ENCODE measurements at regions not wholly inside any gene's neighbourhood (a gene's known extent, or its start where the extent isn't known, plus 50 kb on each side); places are given as distances from the start of the nearest gene placed in this dataset.

DNA sequence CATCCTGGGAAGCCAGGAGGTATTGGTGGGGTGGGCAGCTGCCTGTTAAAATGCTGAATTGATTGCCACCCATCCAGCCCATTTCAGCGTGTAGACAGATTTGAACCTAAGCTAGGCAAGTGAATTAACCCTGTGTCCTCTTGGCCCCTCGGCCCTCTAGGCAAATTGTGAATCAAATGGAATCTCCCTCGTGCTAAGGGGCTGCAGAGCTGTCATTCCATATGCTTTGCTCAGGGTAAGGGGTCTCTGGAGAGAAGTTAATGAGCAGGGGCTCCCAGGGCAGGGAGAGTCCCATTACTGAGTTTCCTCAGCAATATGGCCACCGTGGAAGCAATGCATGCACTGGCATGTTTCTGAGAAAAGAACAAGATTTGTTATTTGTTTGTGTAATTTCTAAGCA is 117.7 kb upstream of the RCN1 start:
- no peaks in the 10 kb centered on the region for H3K36me3 Mint-ChIP-seq
- DNase-seq (ENCODE audit: extremely low spot score, unreplicated experiment) = no peak
- H3K4me3 Mint-ChIP-seq = no peak overlapping the region
- TF ChIP-seq, protein P1, sequence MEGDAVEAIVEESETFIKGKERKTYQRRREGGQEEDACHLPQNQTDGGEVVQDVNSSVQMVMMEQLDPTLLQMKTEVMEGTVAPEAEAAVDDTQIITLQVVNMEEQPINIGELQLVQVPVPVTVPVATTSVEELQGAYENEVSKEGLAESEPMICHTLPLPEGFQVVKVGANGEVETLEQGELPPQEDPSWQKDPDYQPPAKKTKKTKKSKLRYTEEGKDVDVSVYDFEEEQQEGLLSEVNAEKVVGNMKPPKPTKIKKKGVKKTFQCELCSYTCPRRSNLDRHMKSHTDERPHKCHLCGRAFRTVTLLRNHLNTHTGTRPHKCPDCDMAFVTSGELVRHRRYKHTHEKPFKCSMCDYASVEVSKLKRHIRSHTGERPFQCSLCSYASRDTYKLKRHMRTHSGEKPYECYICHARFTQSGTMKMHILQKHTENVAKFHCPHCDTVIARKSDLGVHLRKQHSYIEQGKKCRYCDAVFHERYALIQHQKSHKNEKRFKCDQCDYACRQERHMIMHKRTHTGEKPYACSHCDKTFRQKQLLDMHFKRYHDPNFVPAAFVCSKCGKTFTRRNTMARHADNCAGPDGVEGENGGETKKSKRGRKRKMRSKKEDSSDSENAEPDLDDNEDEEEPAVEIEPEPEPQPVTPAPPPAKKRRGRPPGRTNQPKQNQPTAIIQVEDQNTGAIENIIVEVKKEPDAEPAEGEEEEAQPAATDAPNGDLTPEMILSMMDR (conservative IDR thresholded peaks at IDR 0.05) = no peak
- H3K27ac Mint-ChIP-seq = no peak overlapping the region
- H3K4me1 Mint-ChIP-seq (ENCODE audit: unreplicated experiment) = peaks cover 5% of the 10 kb centered on the region
- H3K9me3 Mint-ChIP-seq = no peaks in the 10 kb centered on the region
- peaks cover 15% of the 10 kb centered on the region for H3K27me3 Mint-ChIP-seq

DNA sequence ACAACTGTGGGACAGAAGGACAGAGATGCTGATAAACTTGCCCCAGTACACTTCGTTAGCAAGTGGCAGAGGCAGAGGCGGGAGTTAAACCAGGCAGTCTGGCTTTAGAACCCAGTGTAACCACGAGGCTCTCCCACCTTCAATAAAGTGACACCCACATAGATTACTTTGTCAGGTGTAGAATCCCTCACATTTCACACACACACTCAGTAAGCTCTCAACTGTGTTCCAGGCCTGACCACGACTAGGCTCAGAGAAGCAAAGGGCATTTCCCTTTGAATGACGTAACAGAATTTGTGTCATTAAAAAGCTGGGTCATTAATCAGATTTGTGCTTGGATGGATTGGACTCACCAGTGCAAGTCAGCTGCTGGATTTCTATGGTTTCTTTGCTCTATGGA is 118.3 kb upstream of the RCN1 start:
- Mint-ChIP-seq H3K9me3 (no peaks in the 10 kb centered on the region), H3K4me3 (no peak overlapping the region), H3K27ac (no peak overlapping the region), H3K36me3 (no peaks in the 10 kb centered on the region), H3K27me3 (peaks cover 11% of the 10 kb centered on the region), H3K4me1 (ENCODE audit: unreplicated experiment) (peaks cover 5% of the 10 kb centered on the region)
- TF ChIP-seq, protein P1 (conservative IDR thresholded peaks at IDR 0.05) = no peak
- no peak for DNase-seq (ENCODE audit: extremely low spot score, unreplicated experiment)

DNA sequence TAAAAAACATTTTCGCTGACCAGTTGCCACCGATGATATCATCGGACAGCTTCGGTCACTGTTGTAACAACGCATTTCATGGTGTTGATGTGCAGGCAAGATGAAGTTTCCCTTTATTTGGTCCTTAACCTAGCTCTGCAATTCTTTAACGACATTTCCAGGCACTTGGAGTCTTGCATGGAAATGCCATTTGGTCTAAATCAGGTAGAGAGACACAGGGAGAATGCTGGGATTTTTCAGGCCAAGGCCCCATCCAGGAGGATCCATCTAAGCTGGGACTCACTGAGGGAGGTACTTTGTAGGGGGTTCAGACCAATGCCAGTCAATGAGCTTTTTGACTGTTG is 121.5 kb upstream of the RCN1 start:
- Mint-ChIP-seq H3K27ac (no peak overlapping the region), H3K4me3 (no peak overlapping the region), H3K36me3 (no peaks in the 10 kb centered on the region), H3K27me3 (no peaks in the 10 kb centered on the region), H3K9me3 (no peaks in the 10 kb centered on the region), H3K4me1 (ENCODE audit: unreplicated experiment) (no peaks in the 10 kb centered on the region)
- TF ChIP-seq, protein P1 (conservative IDR thresholded peaks at IDR 0.05) = no peak
- no peak for DNase-seq (ENCODE audit: extremely low spot score, unreplicated experiment)

DNA sequence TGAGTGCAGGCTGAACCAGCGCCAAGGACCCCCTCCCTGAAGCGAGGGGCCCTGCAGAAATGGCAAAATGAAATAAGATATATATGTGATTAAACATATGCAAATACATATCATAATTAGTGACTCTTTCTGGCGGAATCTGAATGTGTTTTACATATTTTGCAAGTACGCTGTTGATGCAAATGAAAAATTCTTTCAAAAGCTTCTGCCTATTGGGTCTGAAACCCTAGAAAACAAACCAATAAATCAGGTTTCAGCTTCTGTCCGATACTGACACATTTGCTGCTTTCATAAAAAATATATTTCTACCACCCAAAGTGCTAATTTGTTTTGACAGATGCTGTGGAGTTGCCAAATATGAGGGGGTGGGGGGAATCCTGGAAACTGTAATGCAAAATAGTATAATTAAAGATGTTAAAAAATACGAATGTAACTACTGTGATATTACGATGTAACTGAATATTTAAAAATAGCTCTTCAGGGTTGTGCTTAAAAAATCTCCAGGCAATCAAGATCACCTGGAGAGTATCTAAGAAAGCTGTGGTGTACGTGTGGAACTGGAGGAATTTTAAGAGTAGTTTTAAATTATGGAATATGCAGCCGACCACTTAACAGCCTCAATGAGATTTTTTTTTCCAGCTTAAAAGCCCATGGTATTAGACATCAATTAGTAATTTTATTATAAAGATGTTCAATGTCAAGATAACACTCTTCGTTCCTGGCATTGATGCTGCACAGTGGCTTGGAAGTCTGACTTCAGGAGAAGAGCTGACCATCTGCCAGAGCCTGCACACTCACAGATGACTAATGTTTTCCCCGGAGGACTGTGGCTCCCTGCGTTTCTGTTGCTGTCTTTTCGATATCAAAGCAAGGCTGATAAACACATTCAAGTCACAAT is 122.2 kb upstream of the RCN1 start:
- H3K4me3 Mint-ChIP-seq = no peak overlapping the region
- H3K4me1 Mint-ChIP-seq (ENCODE audit: unreplicated experiment) = no peaks in the 10 kb centered on the region
- H3K27ac Mint-ChIP-seq = no peak overlapping the region
- TF ChIP-seq, protein P1 (conservative IDR thresholded peaks at IDR 0.05) = no peak
- DNase-seq (ENCODE audit: extremely low spot score, unreplicated experiment) = no peak
- no peaks in the 10 kb centered on the region for H3K27me3 Mint-ChIP-seq
- H3K9me3 Mint-ChIP-seq = no peaks in the 10 kb centered on the region
- no peaks in the 10 kb centered on the region for H3K36me3 Mint-ChIP-seq

DNA sequence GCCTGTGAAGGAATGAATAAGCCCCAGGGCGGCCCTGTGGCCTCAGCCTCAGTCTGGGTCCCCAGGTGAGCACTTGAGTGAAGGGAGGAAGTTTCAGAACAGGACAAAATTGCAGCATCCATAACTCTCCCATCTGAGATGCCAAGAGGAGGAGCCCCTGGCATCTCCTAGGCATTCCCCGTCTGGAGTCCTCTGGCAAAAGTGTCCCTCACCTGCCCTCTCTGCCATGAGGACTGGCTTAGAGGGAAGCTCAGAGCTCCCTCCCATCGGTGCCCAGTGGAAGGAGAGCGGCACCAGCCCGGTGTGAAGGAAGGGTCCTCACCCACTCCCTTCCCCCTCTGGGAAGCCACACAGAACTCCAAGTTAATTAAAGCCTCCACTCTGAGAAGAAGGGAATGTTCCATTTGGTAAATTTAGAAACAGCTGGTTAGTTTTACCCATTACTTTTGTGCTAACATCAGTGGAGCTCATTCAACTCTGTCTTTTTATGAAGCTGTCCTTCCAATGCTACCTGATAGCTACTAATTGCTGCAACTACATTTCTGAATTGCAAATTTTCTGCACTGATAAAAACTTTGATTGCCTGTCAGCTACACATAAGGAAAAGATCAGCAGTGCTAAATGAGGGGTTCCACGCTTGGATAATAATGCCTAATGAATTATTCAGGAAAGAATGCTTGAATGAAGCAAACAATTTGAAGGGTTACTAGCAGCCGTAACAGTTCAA is 123.3 kb upstream of the RCN1 start:
- DNase-seq (ENCODE audit: extremely low spot score, unreplicated experiment) = no peak
- Mint-ChIP-seq H3K36me3 (no peaks in the 10 kb centered on the region), H3K27ac (no peak overlapping the region), H3K27me3 (no peaks in the 10 kb centered on the region), H3K9me3 (no peaks in the 10 kb centered on the region), H3K4me3 (no peak overlapping the region), H3K4me1 (ENCODE audit: unreplicated experiment) (no peaks in the 10 kb centered on the region)
- TF ChIP-seq, protein P1 (conservative IDR thresholded peaks at IDR 0.05) = no peak

All from type B pancreatic cell (in vitro differentiated cells).